ENCODE measurements at regions not wholly inside any gene's neighbourhood (a gene's known extent, or its start where the extent isn't known, plus 50 kb on each side); places are given as distances from the start of the nearest gene placed in this dataset.

GRCh38 chr7:131844369-131844768 is 287.9 kb upstream of the PODXL start:
- TF ChIP-seq CTCF (IDR thresholded peaks at IDR 0.05; ENCODE audit: low read depth, low read length) (no peak), EZH2phosphoT487 (IDR thresholded peaks at IDR 0.05; ENCODE audit: low read depth) (no peak)

All from OCI-LY3 (cell line).